GM23248 (cell line): ENCODE measurements at regions not wholly inside any gene's neighbourhood (a gene's known extent, or its start where the extent isn't known, plus 50 kb on each side); places are given as distances from the start of the nearest gene placed in this dataset.

Experiments used
- DNase-seq: peaks from one replicate; pipeline ENCODE4 v3.0.0-alpha.2; 2015
- H2AFZ ChIP-seq: fragments of 200-600 bp; sonication (generic); 2 replicates; pipeline ENCODE4 v1.6.1; 2016; ENCODE audit warnings: antibody characterized with exemption
- H3F3A ChIP-seq: fragments of 200-600 bp; sonication (generic); 2 replicates; pipeline ENCODE4 v1.6.1; 2016; ENCODE audit warnings: mild to moderate bottlenecking, antibody characterized with exemption, mixed run types; ENCODE audit not compliant: insufficient read depth
- H3K27ac ChIP-seq: fragments of 200-600 bp; sonication (generic); 2 replicates; pipeline ENCODE4 v1.5.1; 2016; ENCODE audit warnings: mild to moderate bottlenecking
- H3K27me3 ChIP-seq: fragments of 200-600 bp; sonication (generic); replicated peaks from 2 replicates; pipeline ENCODE4 v1.6.1; 2016; ENCODE audit warnings: mild to moderate bottlenecking; ENCODE audit not compliant: insufficient read depth
- H3K36me3 ChIP-seq: fragments of 200-600 bp; sonication (generic); 2 replicates; pipeline ENCODE4 v1.6.1; 2016; ENCODE audit warnings: low read depth, mild to moderate bottlenecking
- H3K4me1 ChIP-seq: fragments of 200-600 bp; sonication (generic); 2 replicates; pipeline ENCODE4 v1.6.1; 2016; ENCODE audit warnings: mild to moderate bottlenecking; ENCODE audit not compliant: insufficient read depth
- H3K4me2 ChIP-seq: fragments of 200-600 bp; sonication (generic); one replicate; pipeline ENCODE4 v1.6.1; 2016; ENCODE audit warnings: mild to moderate bottlenecking; ENCODE audit not compliant: unreplicated experiment
- H3K4me3 ChIP-seq: fragments of 200-600 bp; sonication (generic); 2 replicates; pipeline ENCODE4 v1.5.1; 2016; ENCODE audit warnings: mild to moderate bottlenecking
- H3K79me2 ChIP-seq: fragments of 200-600 bp; sonication (generic); 2 replicates; pipeline ENCODE4 v1.6.1; 2016; ENCODE audit warnings: mild to moderate bottlenecking; ENCODE audit not compliant: insufficient read depth
- H3K9ac ChIP-seq: fragments of 200-600 bp; sonication (generic); 2 replicates; pipeline ENCODE4 v1.6.1; 2016; ENCODE audit warnings: mild to moderate bottlenecking
- H3K9me2 ChIP-seq: fragments of 200-600 bp; sonication (generic); 2 replicates; pipeline ENCODE4 v1.6.1; 2016; ENCODE audit warnings: mixed run types, mild to moderate bottlenecking, moderate library complexity; ENCODE audit not compliant: insufficient read depth
- H3K9me3 ChIP-seq: fragments of 200-600 bp; sonication (generic); one replicate; pipeline ENCODE4 v1.6.1; 2017; ENCODE audit warnings: low read depth
- H4K20me1 ChIP-seq: fragments of 200-600 bp; sonication (generic); 2 replicates; pipeline ENCODE4 v1.6.0; 2016; ENCODE audit not compliant: insufficient read depth
- EZH2 ChIP-seq: fragments of 200-600 bp; sonication (generic); IDR thresholded peaks from 2 replicates; pipeline ENCODE4 v1.6.1; 2018; ENCODE audit warnings: antibody characterized with exemption, mild to moderate bottlenecking; ENCODE audit not compliant: insufficient read depth, poor library complexity, severe bottlenecking
- EZH2phosphoT487 ChIP-seq: fragments of 200-600 bp; sonication (generic); IDR thresholded peaks from 2 replicates; pipeline ENCODE4 v1.6.1; 2018; ENCODE audit warnings: antibody characterized with exemption, moderate library complexity, mild to moderate bottlenecking, low read depth; ENCODE audit not compliant: insufficient read depth
- WGBS, 2 experiments: methylation state at CpG; one replicate each; pipeline ENCODE4 v1.1.6; 2015 to 2017; ENCODE audit warnings: low lambda C conversion rate in 2 of 2, low coverage in 1 of 2; ENCODE audit errors: missing lambda C conversion rate in 2 of 2; 5-methylcytosine and 5-hydroxymethylcytosine counted together
- in situ Hi-C: fragments of 300-500 bp; cut with MboI; formaldehyde crosslinking; loops from 2 replicates; pipeline ENCODE4 v1.15.0; 2020

GRCh38 chr4:178480881-178481280 is 1038.6 kb upstream of the AGA start:
- Histone ChIP-seq H2AFZ (no peak overlapping the region), H3K4me1 (no peaks in the 10 kb centered on the region), H4K20me1 (no peaks in the 10 kb centered on the region), H3K36me3 (no peaks in the 10 kb centered on the region), H3K27me3 (no peaks in the 10 kb centered on the region), H3K79me2 (no peaks in the 10 kb centered on the region), H3K9me2 (no peaks in the 10 kb centered on the region), H3K4me2 (no peak overlapping the region), H3K4me3 (no peak overlapping the region), H3F3A (no peaks in the 10 kb centered on the region), H3K27ac (no peak overlapping the region), H3K9ac (no peak overlapping the region), H3K9me3 (no peaks in the 10 kb centered on the region)
- in situ Hi-C loops = no loop called here
- DNase-seq = no peak
- no peak for TF ChIP-seq EZH2phosphoT487
- TF ChIP-seq EZH2 = no peak

DNA sequence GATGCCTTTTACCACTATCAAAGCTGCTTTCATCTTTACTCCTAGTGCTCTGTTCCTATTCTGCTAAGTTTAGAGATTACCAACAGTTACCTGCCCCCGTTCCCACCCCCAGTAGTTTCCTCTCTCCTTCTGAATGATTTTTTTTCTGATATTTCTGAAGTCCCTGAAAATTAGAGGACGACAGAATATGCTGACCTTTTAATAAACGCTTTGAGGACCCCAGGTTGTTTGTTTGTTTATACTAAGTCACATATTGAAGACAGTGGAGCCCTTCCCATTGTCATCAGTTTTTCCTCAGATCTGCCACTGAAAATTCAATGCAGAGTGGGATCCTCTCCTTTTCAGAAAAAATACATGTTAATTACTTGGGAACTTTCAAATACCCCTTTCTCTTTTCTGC is 1039.3 kb upstream of the AGA start:
- Histone ChIP-seq H3K4me3 (no peak overlapping the region), H3K4me2 (no peak overlapping the region), H3K9me3 (no peaks in the 10 kb centered on the region), H3K27ac (no peak overlapping the region), H3K9me2 (no peaks in the 10 kb centered on the region), H3K9ac (no peak overlapping the region), H3K79me2 (no peaks in the 10 kb centered on the region), H3K36me3 (no peaks in the 10 kb centered on the region), H4K20me1 (no peaks in the 10 kb centered on the region), H2AFZ (no peak overlapping the region), H3K4me1 (no peaks in the 10 kb centered on the region), H3K27me3 (no peaks in the 10 kb centered on the region), H3F3A (no peaks in the 10 kb centered on the region)
- DNase-seq = no peak
- in situ Hi-C loops = no loop called here
- 3 to 9% methylated on average over 2 to 3 of the region's 3 CpGs for WGBS, 2 experiments
- TF ChIP-seq EZH2phosphoT487 = no peak
- TF ChIP-seq EZH2 = no peak

DNA sequence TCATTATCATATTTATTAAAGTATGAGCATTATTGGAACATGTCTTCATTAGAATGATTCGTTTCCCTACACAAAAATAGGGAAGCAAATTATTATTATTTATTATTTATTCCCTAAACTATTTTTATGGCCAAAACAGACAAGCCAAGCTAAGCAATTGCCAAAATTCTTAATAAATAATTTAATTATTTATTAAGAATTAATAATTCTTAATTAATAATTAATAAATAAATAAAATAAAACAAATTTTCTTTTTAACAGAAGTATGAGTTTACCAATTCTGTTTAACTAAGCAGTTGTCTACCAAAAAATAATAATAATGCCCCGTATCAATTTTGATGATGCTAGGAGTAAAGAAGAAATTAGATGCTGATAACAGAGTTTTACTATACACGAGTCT is 1080.8 kb upstream of the AGA start:
- no peaks in the 10 kb centered on the region for H3K79me2 ChIP-seq
- H3K4me3 ChIP-seq = no peak overlapping the region
- no peaks in the 10 kb centered on the region for H3K9me3 ChIP-seq
- TF ChIP-seq EZH2 (no peak), EZH2phosphoT487 (no peak)
- H3F3A ChIP-seq = no peaks in the 10 kb centered on the region
- no peak for DNase-seq
- H3K27ac ChIP-seq = no peak overlapping the region
- H3K36me3 ChIP-seq = no peaks in the 10 kb centered on the region
- no peak overlapping the region for H2AFZ ChIP-seq
- H3K4me2 ChIP-seq = no peak overlapping the region
- no peaks in the 10 kb centered on the region for H4K20me1 ChIP-seq
- no peaks in the 10 kb centered on the region for H3K27me3 ChIP-seq
- no peak overlapping the region for H3K9ac ChIP-seq
- no peaks in the 10 kb centered on the region for H3K4me1 ChIP-seq
- in situ Hi-C loops = no loop called here
- no peaks in the 10 kb centered on the region for H3K9me2 ChIP-seq
- 40 to 42% methylated on average over 3 of the region's 3 CpGs for WGBS, 2 experiments

DNA sequence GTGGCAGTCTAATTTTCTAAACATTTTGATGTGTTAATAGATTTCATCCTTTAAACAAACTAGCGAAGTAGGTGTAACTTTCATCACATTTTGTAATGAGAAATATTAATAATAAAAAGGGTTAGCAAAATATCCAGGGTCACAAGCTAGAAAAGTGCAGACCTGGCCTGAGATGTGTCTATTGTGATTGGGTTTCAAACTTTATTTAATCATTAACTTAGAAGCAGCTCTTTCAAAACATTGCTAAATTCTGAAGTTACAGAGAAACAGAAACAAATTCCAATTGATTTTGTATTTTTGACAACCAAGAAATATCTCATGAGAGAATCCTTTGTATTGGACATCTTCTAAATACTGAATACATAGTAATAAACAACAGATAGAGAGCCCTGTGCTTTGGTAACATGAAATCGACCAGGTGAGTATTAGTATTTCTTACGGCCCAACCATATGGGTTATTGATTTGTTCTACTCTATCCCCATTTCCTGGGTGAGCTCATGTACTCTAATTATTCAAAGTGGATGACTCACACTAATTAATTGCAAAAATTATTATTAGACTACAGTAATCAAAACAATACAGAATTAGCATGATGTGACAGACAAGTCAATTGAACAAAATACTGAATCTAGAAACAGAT is 1093.8 kb upstream of the AGA start:
- no peaks in the 10 kb centered on the region for H3K9me3 ChIP-seq
- H3K4me2 ChIP-seq = no peak overlapping the region
- H3K27me3 ChIP-seq = no peaks in the 10 kb centered on the region
- H3K27ac ChIP-seq = no peak overlapping the region
- H3F3A ChIP-seq = no peaks in the 10 kb centered on the region
- in situ Hi-C loops = no loop called here
- no peak overlapping the region for H2AFZ ChIP-seq
- H3K79me2 ChIP-seq = no peaks in the 10 kb centered on the region
- 33% methylated on average over 3 of the region's 3 CpGs for WGBS, 2 experiments
- no peaks in the 10 kb centered on the region for H3K9me2 ChIP-seq
- H3K9ac ChIP-seq = no peak overlapping the region
- H3K36me3 ChIP-seq = no peaks in the 10 kb centered on the region
- H3K4me1 ChIP-seq = no peaks in the 10 kb centered on the region
- DNase-seq = no peak
- H4K20me1 ChIP-seq = no peaks in the 10 kb centered on the region
- no peak overlapping the region for H3K4me3 ChIP-seq
- TF ChIP-seq EZH2phosphoT487 (no peak), EZH2 (no peak)

DNA sequence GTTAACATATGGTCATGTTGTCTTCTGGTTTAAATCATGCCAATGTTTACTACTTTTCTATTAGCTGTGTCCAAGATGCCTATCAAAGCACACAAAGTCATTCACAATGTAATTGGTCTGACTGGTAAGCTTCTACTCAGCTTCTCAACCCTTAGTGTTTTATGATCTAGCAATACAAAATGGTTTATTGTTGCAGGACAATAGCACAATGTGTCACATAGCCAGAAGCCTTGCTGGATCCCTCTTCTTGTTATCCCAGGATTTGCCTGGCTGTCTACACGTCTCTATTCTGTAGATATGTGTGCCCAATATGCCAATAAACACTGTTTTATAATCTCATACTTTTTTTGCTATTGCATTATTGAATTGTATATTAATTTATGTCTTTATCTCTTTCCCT is 1111.0 kb upstream of the AGA start:
- Histone ChIP-seq H3K79me2 (no peaks in the 10 kb centered on the region), H3K36me3 (no peaks in the 10 kb centered on the region), H3K4me3 (no peak overlapping the region), H3F3A (no peaks in the 10 kb centered on the region), H3K27me3 (no peaks in the 10 kb centered on the region), H2AFZ (no peak overlapping the region), H3K4me1 (no peaks in the 10 kb centered on the region), H3K27ac (no peak overlapping the region), H3K9me3 (no peaks in the 10 kb centered on the region), H3K9ac (no peak overlapping the region), H3K9me2 (no peaks in the 10 kb centered on the region), H4K20me1 (no peaks in the 10 kb centered on the region), H3K4me2 (no peak overlapping the region)
- TF ChIP-seq EZH2phosphoT487 (no peak), EZH2 (no peak)
- in situ Hi-C loops = no loop called here
- 0 to 5% methylated on average over 1 of the region's 1 CpG for WGBS, 2 experiments
- no peak for DNase-seq
